HEK293 (cell line): ENCODE measurements at regions not wholly inside any gene's neighbourhood (a gene's known extent, or its start where the extent isn't known, plus 50 kb on each side); places are given as distances from the start of the nearest gene placed in this dataset.

Experiments
- CTCF ChIA-PET: fragments of 350-600 bp; formaldehyde crosslinking; extraction: SDS; loops from one replicate; lab custom pipeline; 2021; ENCODE audit warnings: antibody characterized with exemption; lab: Yijun Ruan, JAX
- POLR2A ChIA-PET: fragments of 300-600 bp; formaldehyde crosslinking; extraction: SDS; loops from one replicate; lab custom pipeline; 2020; ENCODE audit warnings: antibody characterized with exemption, inconsistent platforms; lab: Yijun Ruan, JAX
- H3K27ac ChIP-seq: fragments of 200-500 bp; sonication (Bioruptor generic); 2 replicates; pipeline ENCODE4 v1.5.1; 2014; ENCODE audit warnings: low read depth, low read length, control low read depth, inconsistent platforms; ENCODE audit errors: extremely low read depth
- H3K36me3 ChIP-seq, 2 experiments: fragments of 200-500 bp in 1 of 2; sonication (Bioruptor generic) in 1 of 2; 1 replicate in 1 of 2; 2 replicates in 1 of 2; pipeline ENCODE4 v1.5.1; 2014 to 2017; ENCODE audit warnings: inconsistent platforms in 2 of 2, low read length in 2 of 2; ENCODE audit not compliant: control insufficient read depth in 2 of 2, insufficient read depth in 1 of 2
- H3K4me1 ChIP-seq: fragments of 200-500 bp; sonication (Bioruptor generic); 2 replicates; pipeline ENCODE4 v1.5.1; 2014; ENCODE audit warnings: mild to moderate bottlenecking, low read length, inconsistent platforms; ENCODE audit not compliant: control insufficient read depth, insufficient read depth
- H3K4me3 ChIP-seq: 2 replicates; pipeline ENCODE4 v1.5.1; 2011; ENCODE audit warnings: low read depth, mild to moderate bottlenecking, control low read depth, low read length, moderate library complexity
- H3K9me3 ChIP-seq: fragments of 200-500 bp; sonication (Bioruptor generic); 2 replicates; pipeline ENCODE4 v1.5.1; 2014; ENCODE audit warnings: low read depth, low read length, inconsistent platforms; ENCODE audit not compliant: control insufficient read depth, insufficient read depth
- BCL11A ChIP-seq: fragments of 450-650 bp; formaldehyde crosslinking; IDR thresholded peaks from 2 replicates; pipeline ENCODE4 v1.5.1; 2016; ENCODE audit warnings: low read depth, missing biosample characterization, missing genetic modification characterization
- GLI2 ChIP-seq: fragments of 450-650 bp; formaldehyde crosslinking; IDR thresholded peaks from 2 replicates; pipeline ENCODE4; 2017; ENCODE audit warnings: missing biosample characterization, missing genetic modification characterization, low read depth, borderline replicate concordance
- MEIS1 ChIP-seq: sonication (generic); formaldehyde crosslinking; IDR thresholded peaks from 2 replicates; pipeline ENCODE4 v1.8.1; 2022; ENCODE audit warnings: missing genetic modification reagents, mild to moderate bottlenecking, borderline replicate concordance
- OSR2 ChIP-seq: fragments of 450-650 bp; formaldehyde crosslinking; IDR thresholded peaks from 2 replicates; pipeline ENCODE4 v1.5.1; 2016; ENCODE audit warnings: missing biosample characterization, missing genetic modification characterization
- PRDM6 ChIP-seq: fragments of 450-650 bp; formaldehyde crosslinking; IDR thresholded peaks from 2 replicates; pipeline ENCODE4 v1.5.1; 2017; ENCODE audit warnings: missing biosample characterization, missing genetic modification characterization
- TCF7L2 ChIP-seq: IDR thresholded peaks from 2 replicates; pipeline ENCODE4 v1.6.1; 2011; ENCODE audit warnings: low read depth, mild to moderate bottlenecking, inconsistent platforms, low read length, moderate library complexity, borderline replicate concordance
- ZBTB44 ChIP-seq: fragments of 450-650 bp; IDR thresholded peaks from 2 replicates; pipeline ENCODE4 v1.5.1; 2018; ENCODE audit warnings: missing biosample characterization, mild to moderate bottlenecking, missing genetic modification characterization
- ZEB2 ChIP-seq: fragments of 450-650 bp; formaldehyde crosslinking; IDR thresholded peaks from 2 replicates; pipeline ENCODE4 v1.5.1; 2016; ENCODE audit warnings: missing biosample characterization, missing genetic modification characterization
- ZFHX2 ChIP-seq: fragments of 450-650 bp; formaldehyde crosslinking; conservative IDR thresholded peaks from 2 replicates; pipeline ENCODE4 v1.5.1; 2016; ENCODE audit warnings: missing biosample characterization, missing genetic modification characterization
- ZFP37 ChIP-seq: fragments of 450-650 bp; formaldehyde crosslinking; IDR thresholded peaks from 2 replicates; pipeline ENCODE4 v1.5.1; 2016; ENCODE audit warnings: missing biosample characterization, missing genetic modification characterization
- ZNF121 ChIP-seq: fragments of 450-650 bp; formaldehyde crosslinking; IDR thresholded peaks from 2 replicates; pipeline ENCODE4 v1.5.1; 2016; ENCODE audit warnings: missing biosample characterization, missing genetic modification characterization
- ZNF266 ChIP-seq: fragments of 450-650 bp; formaldehyde crosslinking; IDR thresholded peaks from 2 replicates; pipeline ENCODE4 v1.5.1; 2016; ENCODE audit warnings: missing biosample characterization, missing genetic modification characterization, low read depth
- ZNF280D ChIP-seq: fragments of 450-650 bp; formaldehyde crosslinking; IDR thresholded peaks from 2 replicates; pipeline ENCODE4 v1.5.1; 2016; ENCODE audit warnings: missing biosample characterization, missing genetic modification characterization
- ZNF350 ChIP-seq: fragments of 450-650 bp; formaldehyde crosslinking; IDR thresholded peaks from 2 replicates; pipeline ENCODE4 v1.5.0; 2017; ENCODE audit warnings: missing biosample characterization, mild to moderate bottlenecking, missing genetic modification characterization
- ZNF366 ChIP-seq: fragments of 450-650 bp; formaldehyde crosslinking; conservative IDR thresholded peaks from 2 replicates; pipeline ENCODE4 v1.5.1; 2016; ENCODE audit warnings: missing biosample characterization, missing genetic modification characterization
- ZNF391 ChIP-seq: fragments of 450-650 bp; formaldehyde crosslinking; IDR thresholded peaks from 2 replicates; pipeline ENCODE4 v1.5.1; 2016; ENCODE audit warnings: low read depth, missing biosample characterization, missing genetic modification characterization, borderline replicate concordance
- ZNF513 ChIP-seq: fragments of 450-650 bp; IDR thresholded peaks from 2 replicates; pipeline ENCODE4 v1.5.1; 2018; ENCODE audit warnings: missing biosample characterization, missing genetic modification characterization
- ZNF544 ChIP-seq: fragments of 450-650 bp; formaldehyde crosslinking; IDR thresholded peaks from 2 replicates; pipeline ENCODE4 v1.5.0; 2017; ENCODE audit warnings: missing biosample characterization, missing genetic modification characterization
- ZNF555 ChIP-seq: fragments of 450-650 bp; formaldehyde crosslinking; conservative IDR thresholded peaks from 2 replicates; pipeline ENCODE4 v1.5.1; 2017; ENCODE audit warnings: missing biosample characterization, mild to moderate bottlenecking, missing genetic modification characterization, inconsistent platforms
- ZNF571 ChIP-seq: fragments of 450-650 bp; formaldehyde crosslinking; IDR thresholded peaks from 2 replicates; pipeline ENCODE4 v1.5.0; 2017; ENCODE audit warnings: missing biosample characterization, missing genetic modification characterization
- ZNF707 ChIP-seq: fragments of 450-650 bp; formaldehyde crosslinking; IDR thresholded peaks from 2 replicates; pipeline ENCODE4 v1.5.1; 2016; ENCODE audit warnings: missing biosample characterization, missing genetic modification characterization
- ZNF776 ChIP-seq: fragments of 450-650 bp; formaldehyde crosslinking; IDR thresholded peaks from 2 replicates; pipeline ENCODE4 v1.5.0; 2017; ENCODE audit warnings: missing biosample characterization, missing genetic modification characterization, borderline replicate concordance
- ZNF792 ChIP-seq: fragments of 450-650 bp; formaldehyde crosslinking; IDR thresholded peaks from 2 replicates; pipeline ENCODE4 v1.5.1; 2016; ENCODE audit warnings: missing biosample characterization, missing genetic modification characterization
- TF ChIP-seq, protein P1 (sequence below): fragments of 450-650 bp; formaldehyde crosslinking; IDR thresholded peaks from 2 replicates; pipeline ENCODE4 v1.5.1; 2016; ENCODE audit warnings: missing biosample characterization, missing genetic modification characterization

DNA sequence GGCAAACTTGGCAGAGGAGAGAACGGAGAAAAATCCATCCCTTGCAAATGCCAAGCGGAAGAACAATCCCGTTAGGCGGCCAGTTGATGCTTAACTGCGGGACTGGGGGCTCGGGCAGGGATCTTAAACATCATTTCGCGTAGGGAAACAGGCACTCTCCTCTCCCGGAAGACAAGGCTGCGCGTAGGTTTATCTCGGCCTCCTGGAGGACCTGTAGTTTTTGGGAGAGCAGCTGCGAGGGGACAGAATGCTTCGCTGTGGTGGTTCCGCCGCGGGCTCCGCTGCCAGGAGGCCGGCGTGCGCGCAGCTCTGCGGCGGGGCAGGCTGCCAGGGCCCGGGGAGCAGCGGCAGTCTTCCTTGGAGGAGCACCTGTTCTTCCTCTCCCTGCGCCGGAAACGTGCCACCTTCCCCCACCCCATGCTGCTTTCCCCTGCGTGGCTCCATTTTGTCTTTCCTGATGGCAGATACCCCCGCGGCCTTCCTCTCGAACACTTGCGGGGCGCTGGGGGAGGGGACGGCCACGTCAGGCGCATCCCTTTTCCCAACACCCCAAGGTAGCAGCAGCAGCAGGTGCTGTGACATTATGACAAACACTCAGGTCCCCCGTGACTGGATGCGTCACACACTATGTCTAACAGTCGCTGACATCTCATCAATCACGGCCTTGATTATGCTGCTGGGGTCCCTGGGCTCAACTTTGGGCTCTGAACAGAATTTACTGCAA, 230.7 kb upstream of the BTBD3 start (continued):
- TF ChIP-seq ZFP37, result no peak
- TF ChIP-seq ZNF792, result no peak
- TF ChIP-seq BCL11A (tag by site-specific recombination), result no peak
- TF ChIP-seq ZFHX2 (tag by site-specific recombination), result no peak
- no peak for TF ChIP-seq ZNF280D (tag by site-specific recombination)
- TF ChIP-seq ZNF391, result no peak
- TF ChIP-seq ZNF121 (tag by site-specific recombination), result no peak
- no peak for TF ChIP-seq GLI2 (tag by site-specific recombination)
- TF ChIP-seq ZNF266 (tag by site-specific recombination), result no peak
- TF ChIP-seq, protein P1, sequence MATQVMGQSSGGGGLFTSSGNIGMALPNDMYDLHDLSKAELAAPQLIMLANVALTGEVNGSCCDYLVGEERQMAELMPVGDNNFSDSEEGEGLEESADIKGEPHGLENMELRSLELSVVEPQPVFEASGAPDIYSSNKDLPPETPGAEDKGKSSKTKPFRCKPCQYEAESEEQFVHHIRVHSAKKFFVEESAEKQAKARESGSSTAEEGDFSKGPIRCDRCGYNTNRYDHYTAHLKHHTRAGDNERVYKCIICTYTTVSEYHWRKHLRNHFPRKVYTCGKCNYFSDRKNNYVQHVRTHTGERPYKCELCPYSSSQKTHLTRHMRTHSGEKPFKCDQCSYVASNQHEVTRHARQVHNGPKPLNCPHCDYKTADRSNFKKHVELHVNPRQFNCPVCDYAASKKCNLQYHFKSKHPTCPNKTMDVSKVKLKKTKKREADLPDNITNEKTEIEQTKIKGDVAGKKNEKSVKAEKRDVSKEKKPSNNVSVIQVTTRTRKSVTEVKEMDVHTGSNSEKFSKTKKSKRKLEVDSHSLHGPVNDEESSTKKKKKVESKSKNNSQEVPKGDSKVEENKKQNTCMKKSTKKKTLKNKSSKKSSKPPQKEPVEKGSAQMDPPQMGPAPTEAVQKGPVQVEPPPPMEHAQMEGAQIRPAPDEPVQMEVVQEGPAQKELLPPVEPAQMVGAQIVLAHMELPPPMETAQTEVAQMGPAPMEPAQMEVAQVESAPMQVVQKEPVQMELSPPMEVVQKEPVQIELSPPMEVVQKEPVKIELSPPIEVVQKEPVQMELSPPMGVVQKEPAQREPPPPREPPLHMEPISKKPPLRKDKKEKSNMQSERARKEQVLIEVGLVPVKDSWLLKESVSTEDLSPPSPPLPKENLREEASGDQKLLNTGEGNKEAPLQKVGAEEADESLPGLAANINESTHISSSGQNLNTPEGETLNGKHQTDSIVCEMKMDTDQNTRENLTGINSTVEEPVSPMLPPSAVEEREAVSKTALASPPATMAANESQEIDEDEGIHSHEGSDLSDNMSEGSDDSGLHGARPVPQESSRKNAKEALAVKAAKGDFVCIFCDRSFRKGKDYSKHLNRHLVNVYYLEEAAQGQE (tag by site-specific recombination), result no peak

DNA sequence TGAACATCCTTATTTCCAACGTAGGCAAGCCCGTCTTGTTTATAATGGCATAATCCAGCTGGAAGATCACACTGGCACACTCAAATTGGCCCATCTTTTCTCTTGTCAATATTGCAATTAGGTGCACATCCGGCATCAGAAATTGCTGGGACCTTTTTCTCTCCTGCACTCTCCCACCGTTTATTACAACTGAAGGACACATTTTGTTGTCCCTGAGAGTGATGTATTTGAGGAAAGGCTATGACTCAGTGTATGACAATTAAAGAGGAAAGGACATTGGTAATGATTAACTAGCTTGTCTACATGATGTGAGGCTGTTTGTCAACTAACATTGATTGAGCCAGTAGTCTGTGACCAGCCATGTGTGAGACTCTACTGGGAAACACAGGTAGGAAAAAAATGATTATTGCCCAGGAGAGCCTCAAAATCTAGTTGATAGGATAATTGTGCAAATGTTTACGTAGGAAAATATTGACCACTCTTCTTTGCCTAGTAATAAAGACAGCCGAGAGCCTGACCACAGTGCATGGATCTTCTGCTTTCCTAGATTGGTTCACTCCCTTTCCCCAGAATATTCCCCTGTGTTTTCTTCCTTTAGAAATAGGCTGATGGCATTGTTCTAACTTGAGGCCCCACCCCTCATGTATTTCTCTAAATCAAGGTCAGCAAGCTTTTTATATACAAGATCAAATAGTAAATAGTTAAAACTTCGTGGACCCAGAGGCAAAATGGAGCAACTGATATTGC, 230.0 kb upstream of the BTBD3 start:
- CTCF ChIA-PET, result interaction anchor here (0.6 to 0.8 kb wide), 2 partner anchors 9 to 10 kb away, joined by 3 to 4 read pairs; no protein-coding TSS in a partner anchor
- H3K4me3 ChIP-seq, result no peak overlapping the region
- H3K36me3 ChIP-seq, result no peaks in the 10 kb centered on the region
- no peak overlapping the region for H3K27ac ChIP-seq
- no peaks in the 10 kb centered on the region for H3K4me1 ChIP-seq
- POLR2A ChIA-PET, result no interaction called here
- H3K9me3 ChIP-seq, result no peaks in the 10 kb centered on the region
- TF ChIP-seq ZNF350 (tag by site-specific recombination) (no peak), OSR2 (no peak), ZNF513 (no peak), ZNF707 (tag by site-specific recombination) (no peak), TCF7L2 (no peak), ZBTB44 (tag by site-specific recombination) (no peak), PRDM6 (tag by site-specific recombination) (no peak), ZNF571 (tag by site-specific recombination) (no peak), ZNF366 (tag by site-specific recombination) (no peak), ZNF544 (tag by site-specific recombination) (no peak), ZNF555 (tag by site-specific recombination) (no peak), ZEB2 (tag by site-specific recombination) (no peak), ZNF776 (no peak), MEIS1 (CRISPR knock-in tag) (no peak)
